Panc1 (cell line): ENCODE measurements at regions not wholly inside any gene's neighbourhood (a gene's known extent, or its start where the extent isn't known, plus 50 kb on each side); places are given as distances from the start of the nearest gene placed in this dataset.

Experiments
- ATAC-seq: fragments of 200-7000 bp; cut with Tn5 transposase; 2 replicates; pipeline ENCODE4 v1.9.1; 2020; ENCODE audit warnings: mild to moderate bottlenecking, moderate library complexity
- BruUV-seq: library from RNA; stranded (reverse); fragments of 400-500 nt; replicated peaks from 2 replicates; lab custom pipeline; 2021; lab: Mats Ljungman, UMichigan
- CTCF ChIA-PET: fragments of 300-600 bp; sonication (Branson Sonifier 250); formaldehyde crosslinking; loops from one replicate; lab custom pipeline; 2022; ENCODE audit warnings: antibody characterized with exemption; lab: Charles Lee
- POLR2A ChIA-PET: fragments of 300-600 bp; sonication (Branson Sonifier 250); formaldehyde crosslinking; loops from one replicate; lab custom pipeline; 2022; ENCODE audit warnings: antibody characterized with exemption; lab: Charles Lee
- DNase-seq: peaks from one replicate; pipeline ENCODE4 v3.0.0-alpha.2; 2010; ENCODE audit warnings: low read depth, low spot score
- H3K27ac ChIP-seq: 2 replicates; pipeline ENCODE4 v1.5.1; 2011; ENCODE audit warnings: mild to moderate bottlenecking, low read length, inconsistent platforms
- H3K27me3 ChIP-seq: fragments of 200-500 bp; sonication (Bioruptor generic); 2 replicates; pipeline ENCODE4 v1.6.0; 2014; ENCODE audit warnings: low read length, inconsistent platforms; ENCODE audit not compliant: control insufficient read depth, insufficient read depth
- H3K36me3 ChIP-seq: fragments of 200-500 bp; sonication (Bioruptor generic); 2 replicates; pipeline ENCODE4 v1.5.1; 2014; ENCODE audit warnings: inconsistent platforms, mild to moderate bottlenecking, low read length, moderate library complexity; ENCODE audit not compliant: control insufficient read depth, insufficient read depth
- H3K4me1 ChIP-seq: 2 replicates; pipeline ENCODE4 v1.5.1; 2011; ENCODE audit warnings: inconsistent platforms, mild to moderate bottlenecking, low read length, moderate library complexity; ENCODE audit not compliant: control insufficient read depth, insufficient read depth
- H3K4me3 ChIP-seq, 2 experiments: 2 replicates each; pipeline ENCODE4 v1.5.1; 2011 to 2012; ENCODE audit warnings: low read depth in 2 of 2, low read length in 2 of 2, mild to moderate bottlenecking in 2 of 2, inconsistent platforms in 1 of 2, moderate library complexity in 1 of 2
- H3K9me3 ChIP-seq: fragments of 200-500 bp; sonication (Bioruptor generic); 2 replicates; pipeline ENCODE4 v1.5.1; 2014; ENCODE audit warnings: low read depth, mild to moderate bottlenecking, inconsistent platforms, low read length, moderate library complexity; ENCODE audit not compliant: control insufficient read depth, insufficient read depth
- CTCF ChIP-seq: fragments of 450-650 bp; IDR thresholded peaks from 2 replicates; pipeline ENCODE4 v1.5.1; 2017; ENCODE audit warnings: mild to moderate bottlenecking
- POLR2AphosphoS5 ChIP-seq: IDR thresholded peaks from 2 replicates; pipeline ENCODE4 v1.6.1; 2012; ENCODE audit warnings: mild to moderate bottlenecking, low read depth, low read length, moderate library complexity
- REST ChIP-seq, 2 experiments: IDR thresholded peaks; 2 replicates each; pipeline ENCODE4 v1.6.1; 2011 to 2012; ENCODE audit warnings: low read depth in 2 of 2, control low read depth in 1 of 2, low read length in 1 of 2, mild to moderate bottlenecking in 1 of 2, moderate library complexity in 1 of 2; ENCODE audit not compliant: insufficient read depth in 1 of 2
- SIN3A ChIP-seq: IDR thresholded peaks from 2 replicates; pipeline ENCODE4 v1.6.1; 2012; ENCODE audit warnings: low read depth, mild to moderate bottlenecking, low read length, moderate library complexity, borderline replicate concordance; ENCODE audit not compliant: insufficient read depth
- TCF7L2 ChIP-seq: IDR thresholded peaks from 2 replicates; pipeline ENCODE4 v1.6.1; 2011; ENCODE audit warnings: mild to moderate bottlenecking, low read depth, low read length, inconsistent platforms
- in situ Hi-C: cut with HindIII; loops from 2 replicates; pipeline ENCODE4 v1.10.0; 2016; ENCODE audit warnings: low sequenced_read_pairs, low pct_unique_long_range_greater_than_20kb
- intact Hi-C: fragments of 100-400 bp; cut with micrococcal nuclease; formaldehyde crosslinking; loops from one replicate; pipeline ENCODE4 v1.10.0; 2022; ENCODE audit not compliant: unreplicated experiment

GRCh38 chr14:53788566-53788965 lies 168.1 kb downstream of the BMP4 start:
- Histone ChIP-seq H3K27ac (no peak overlapping the region), H3K36me3 (no peaks in the 10 kb centered on the region), H3K4me1 (no peaks in the 10 kb centered on the region), H3K9me3 (no peaks in the 10 kb centered on the region), H3K4me3 (no peak overlapping the region), H3K27me3 (no peaks in the 10 kb centered on the region)
- BruUV-seq: no TSS peak
- ATAC-seq (no peak), DNase-seq (no peak)
- intact Hi-C loops (no loop called here), in situ Hi-C loops (no loop called here)
- TF ChIP-seq POLR2AphosphoS5: no peak
- no peak for TF ChIP-seq REST (IDR thresholded peaks at IDR 0.05; ENCODE audit: insufficient read depth in 1 of 2, low read depth in 2 of 2, low read length in 1 of 2)
- no peak for TF ChIP-seq CTCF
- no peak for TF ChIP-seq SIN3A
- no peak for TF ChIP-seq TCF7L2
- POLR2A ChIA-PET: no interaction called here
- CTCF ChIA-PET: no interaction called here

- DNase-seq (no peak), ATAC-seq (no peak)
- CTCF ChIA-PET: no interaction called here
- in situ Hi-C loops (no loop called here), intact Hi-C loops (no loop called here)
- no peak overlapping the region for H3K4me3 ChIP-seq
- no peaks in the 10 kb centered on the region for H3K27me3 ChIP-seq
- BruUV-seq: no TSS peak
- no peaks in the 10 kb centered on the region for H3K4me1 ChIP-seq
- H3K27ac ChIP-seq: no peak overlapping the region
- H3K9me3 ChIP-seq: no peaks in the 10 kb centered on the region
- no peak for TF ChIP-seq SIN3A
- TF ChIP-seq TCF7L2: no peak
- no peak for TF ChIP-seq POLR2AphosphoS5
- no peak for TF ChIP-seq CTCF
- POLR2A ChIA-PET: interaction anchor here (0.6 kb wide), 1 partner anchor 111 kb away, joined by 4 read pairs; no protein-coding TSS in a partner anchor
- no peaks in the 10 kb centered on the region for H3K36me3 ChIP-seq
These were observed 170.6 kb downstream of the BMP4 start for GRCh38 chr14:53786045-53786444.
